ENCODE measurements at regions not wholly inside any gene's neighbourhood (a gene's known extent, or its start where the extent isn't known, plus 50 kb on each side); places are given as distances from the start of the nearest gene placed in this dataset.

- no peak for DNase-seq (ENCODE audit: low read depth in 2 of 3, low spot score in 2 of 3)
Measured at GRCh38 chr4:145251391-145251790, 71.0 kb upstream of the OTUD4 start.

GRCh38 chr4:145248971-145249370, 68.6 kb upstream of the OTUD4 start:
- DNase-seq (ENCODE audit: low read depth in 2 of 3, low spot score in 2 of 3), result no peak

- DNase-seq (ENCODE audit: low read depth in 2 of 3, low spot score in 2 of 3), result no peak
Measured at GRCh38 chr4:145248502-145248901, 68.1 kb upstream of the OTUD4 start.

- DNase-seq (ENCODE audit: low read depth in 2 of 3, low spot score in 2 of 3), result no peak
Measured at GRCh38 chr4:145234091-145234706, 53.8 kb upstream of the OTUD4 start.

DNA sequence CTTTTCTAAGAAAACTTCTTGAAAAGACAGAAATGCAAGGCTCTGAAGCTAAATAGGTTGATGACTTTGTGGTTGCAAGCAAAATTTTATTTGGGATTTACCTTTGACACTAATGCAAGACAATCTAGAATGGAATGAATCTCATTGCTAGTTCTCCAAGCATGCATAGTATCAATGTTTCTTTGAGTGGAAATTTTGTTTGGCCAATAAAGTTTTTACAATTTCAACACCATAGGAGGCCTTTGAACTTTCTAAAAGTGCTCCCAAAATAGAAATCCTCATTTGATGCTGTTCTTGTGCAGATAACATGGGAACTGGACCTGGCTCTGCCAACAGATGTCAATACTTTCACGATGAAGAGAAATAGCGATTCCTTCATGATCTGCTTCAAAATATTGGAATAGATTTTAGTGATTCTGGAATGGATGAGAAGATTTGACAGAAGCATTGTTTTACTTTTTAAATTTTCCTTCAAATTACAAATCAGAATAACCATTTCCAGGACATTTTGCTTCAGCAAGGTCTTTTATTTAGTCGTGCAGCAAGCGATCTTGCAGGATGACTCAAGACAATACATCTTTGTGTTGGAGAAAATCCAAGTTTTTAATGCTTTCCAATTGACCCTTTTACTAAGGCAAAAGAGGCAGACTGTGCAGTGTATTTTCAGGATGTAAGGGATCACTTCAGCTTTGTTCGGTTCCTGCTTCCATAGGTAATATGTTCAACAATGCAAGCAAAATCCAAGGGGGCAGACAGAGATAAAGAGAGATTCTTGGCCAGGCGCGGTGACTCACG, 51.7 kb upstream of the OTUD4 start:
- no peak for DNase-seq (ENCODE audit: low read depth in 2 of 3, low spot score in 2 of 3)

GRCh38 chr4:145230726-145231125, 50.3 kb upstream of the OTUD4 start:
- no peak for DNase-seq (ENCODE audit: low read depth in 2 of 3, low spot score in 2 of 3)

Measured in activated CD8-positive, alpha-beta memory T cell treated with anti-CD3 and anti-CD28 coated beads for 48 hours (primary cell).